GM23338 (cell line): ENCODE measurements at regions not wholly inside any gene's neighbourhood (a gene's known extent, or its start where the extent isn't known, plus 50 kb on each side); places are given as distances from the start of the nearest gene placed in this dataset.

ENCODE experiments used
- ATAC-seq: fragments of 200-7000 bp; cut with Tn5 transposase; 3 replicates; pipeline ENCODE4 v1.9.1; 2020
- DNase-seq: peaks from one replicate; pipeline ENCODE4 v3.0.0-alpha.2; 2015; ENCODE audit warnings: low spot score
- H2AFZ ChIP-seq: fragments of 200-600 bp; sonication (generic); 2 replicates; pipeline ENCODE4 v1.8.0; 2016; ENCODE audit warnings: antibody characterized with exemption, mild to moderate bottlenecking, moderate library complexity
- H3F3A ChIP-seq: fragments of 200-600 bp; sonication (generic); replicated peaks from 2 replicates; pipeline ENCODE4 v1.8.0; 2017; ENCODE audit warnings: antibody characterized with exemption, mixed run types, low read depth
- H3K27ac ChIP-seq: fragments of 200-600 bp; sonication (generic); 2 replicates; pipeline ENCODE4 v1.6.1; 2016; ENCODE audit warnings: low read depth
- H3K27me3 ChIP-seq: fragments of 200-600 bp; sonication (generic); 2 replicates; pipeline ENCODE4 v1.8.0; 2016; ENCODE audit warnings: mild to moderate bottlenecking, mixed run types, moderate library complexity; ENCODE audit not compliant: insufficient read depth
- H3K36me3 ChIP-seq: fragments of 200-600 bp; sonication (generic); 2 replicates; pipeline ENCODE4 v1.8.0; 2016; ENCODE audit warnings: mild to moderate bottlenecking; ENCODE audit not compliant: insufficient read depth
- H3K4me1 ChIP-seq: fragments of 200-600 bp; sonication (generic); 2 replicates; pipeline ENCODE4 v1.8.0; 2016; ENCODE audit warnings: mild to moderate bottlenecking, moderate library complexity; ENCODE audit not compliant: insufficient read depth
- H3K4me2 ChIP-seq: fragments of 200-600 bp; sonication (generic); 2 replicates; pipeline ENCODE4 v1.7.1; 2017; ENCODE audit warnings: mixed run types
- H3K4me3 ChIP-seq: fragments of 200-600 bp; sonication (generic); 2 replicates; pipeline ENCODE4 v1.6.1; 2016; ENCODE audit warnings: mixed run types
- H3K79me2 ChIP-seq: fragments of 200-600 bp; sonication (generic); replicated peaks from 2 replicates; pipeline ENCODE4 v1.8.0; 2017; ENCODE audit warnings: mild to moderate bottlenecking; ENCODE audit not compliant: insufficient read depth
- H3K9me2 ChIP-seq: fragments of 200-600 bp; sonication (generic); 2 replicates; pipeline ENCODE4 v1.8.0; 2017; ENCODE audit not compliant: insufficient read depth
- H4K20me1 ChIP-seq: fragments of 200-600 bp; sonication (generic); replicated peaks from 2 replicates; pipeline ENCODE4 v1.8.0; 2017; ENCODE audit warnings: mild to moderate bottlenecking; ENCODE audit not compliant: insufficient read depth
- H3K27ac Mint-ChIP-seq: 2 replicates; pipeline ENCODE4 v1.8.0; 2020; ENCODE audit warnings: inconsistent platforms, mild to moderate bottlenecking, moderate library complexity, mixed read lengths
- H3K27me3 Mint-ChIP-seq: 3 replicates; pipeline ENCODE4 v1.8.0; 2022; ENCODE audit warnings: low read depth, mild to moderate bottlenecking, moderate library complexity, mixed read lengths, inconsistent platforms; ENCODE audit not compliant: insufficient read depth, poor library complexity
- H3K36me3 Mint-ChIP-seq: 3 replicates; pipeline ENCODE4 v1.8.0; 2021; ENCODE audit warnings: low read depth, mild to moderate bottlenecking, inconsistent platforms, moderate library complexity, mixed read lengths
- H3K4me1 Mint-ChIP-seq: 3 replicates; pipeline ENCODE4 v1.8.0; 2020; ENCODE audit warnings: mild to moderate bottlenecking, inconsistent platforms, mixed read lengths
- H3K4me3 Mint-ChIP-seq: 3 replicates; pipeline ENCODE4 v1.8.0; 2021; ENCODE audit warnings: moderate library complexity, mild to moderate bottlenecking, inconsistent platforms, mixed read lengths
- H3K9me3 Mint-ChIP-seq: 3 replicates; pipeline ENCODE4 v1.8.0; 2020; ENCODE audit warnings: moderate library complexity, mild to moderate bottlenecking, inconsistent platforms, mixed read lengths
- CREB1 ChIP-seq: fragments of 250-450 bp; sonication (Bioruptor Pico); IDR thresholded peaks from 2 replicates; pipeline ENCODE4 v1.5.0; 2020; ENCODE audit warnings: low read depth, mild to moderate bottlenecking, moderate library complexity
- NANOG ChIP-seq: IDR thresholded peaks from 2 replicates; pipeline ENCODE4 v1.6.1; 2016; ENCODE audit warnings: antibody characterized with exemption, borderline replicate concordance
- POLR2AphosphoS5 ChIP-seq: IDR thresholded peaks from 2 replicates; pipeline ENCODE4 v1.6.1; 2016; ENCODE audit warnings: antibody characterized with exemption, low read depth
- STAT1 ChIP-seq: IDR thresholded peaks from one replicate; pipeline ENCODE4 v1.6.1; 2016; ENCODE audit warnings: antibody characterized with exemption; ENCODE audit not compliant: unreplicated experiment
- ZNF114 ChIP-seq: fragments of 250-450 bp; sonication (Bioruptor Pico); IDR thresholded peaks from 2 replicates; pipeline ENCODE4 v1.5.0; 2020; ENCODE audit warnings: mild to moderate bottlenecking, moderate library complexity
- TF ChIP-seq, protein P1 (sequence below): fragments of 250-450 bp; sonication (Bioruptor Pico); IDR thresholded peaks from 2 replicates; pipeline ENCODE4 v1.5.0; 2020; ENCODE audit warnings: mild to moderate bottlenecking, moderate library complexity
- TF ChIP-seq, protein P2 (sequence below), 2 experiments: fragments of 200-600 bp in 1 of 2; sonication (generic) in 1 of 2; conservative IDR thresholded peaks; 2 replicates each; pipeline versions ENCODE4 v1.5.1 to v1.6.1; 2016 to 2017; ENCODE audit warnings: antibody characterized with exemption in 2 of 2, low read depth in 2 of 2, mild to moderate bottlenecking in 2 of 2, moderate library complexity in 1 of 2
- TF ChIP-seq, protein P3 (sequence below): IDR thresholded peaks from one replicate; pipeline ENCODE4 v1.6.1; 2018; ENCODE audit warnings: antibody characterized with exemption; ENCODE audit not compliant: unreplicated experiment

DNA sequence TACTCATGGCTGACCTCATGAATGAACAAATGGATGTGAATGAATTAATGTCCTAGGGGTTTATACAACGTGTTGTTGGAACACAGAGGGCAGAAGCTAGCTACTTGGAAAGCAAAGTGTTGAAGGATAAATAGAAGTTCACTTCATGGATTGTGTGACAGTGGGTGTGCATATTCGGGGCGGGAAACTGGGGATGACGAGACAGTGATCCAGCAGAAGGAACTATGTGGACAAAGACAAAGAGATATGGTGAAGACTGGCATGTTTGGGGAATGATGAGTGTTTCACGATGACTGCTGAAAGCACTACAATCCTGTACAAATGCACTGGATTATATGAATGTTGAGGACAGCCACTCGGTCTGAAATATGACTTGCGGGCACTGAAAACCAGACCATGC lies 250.5 kb upstream of the C16orf82 start (continued):
- TF ChIP-seq, protein P1, sequence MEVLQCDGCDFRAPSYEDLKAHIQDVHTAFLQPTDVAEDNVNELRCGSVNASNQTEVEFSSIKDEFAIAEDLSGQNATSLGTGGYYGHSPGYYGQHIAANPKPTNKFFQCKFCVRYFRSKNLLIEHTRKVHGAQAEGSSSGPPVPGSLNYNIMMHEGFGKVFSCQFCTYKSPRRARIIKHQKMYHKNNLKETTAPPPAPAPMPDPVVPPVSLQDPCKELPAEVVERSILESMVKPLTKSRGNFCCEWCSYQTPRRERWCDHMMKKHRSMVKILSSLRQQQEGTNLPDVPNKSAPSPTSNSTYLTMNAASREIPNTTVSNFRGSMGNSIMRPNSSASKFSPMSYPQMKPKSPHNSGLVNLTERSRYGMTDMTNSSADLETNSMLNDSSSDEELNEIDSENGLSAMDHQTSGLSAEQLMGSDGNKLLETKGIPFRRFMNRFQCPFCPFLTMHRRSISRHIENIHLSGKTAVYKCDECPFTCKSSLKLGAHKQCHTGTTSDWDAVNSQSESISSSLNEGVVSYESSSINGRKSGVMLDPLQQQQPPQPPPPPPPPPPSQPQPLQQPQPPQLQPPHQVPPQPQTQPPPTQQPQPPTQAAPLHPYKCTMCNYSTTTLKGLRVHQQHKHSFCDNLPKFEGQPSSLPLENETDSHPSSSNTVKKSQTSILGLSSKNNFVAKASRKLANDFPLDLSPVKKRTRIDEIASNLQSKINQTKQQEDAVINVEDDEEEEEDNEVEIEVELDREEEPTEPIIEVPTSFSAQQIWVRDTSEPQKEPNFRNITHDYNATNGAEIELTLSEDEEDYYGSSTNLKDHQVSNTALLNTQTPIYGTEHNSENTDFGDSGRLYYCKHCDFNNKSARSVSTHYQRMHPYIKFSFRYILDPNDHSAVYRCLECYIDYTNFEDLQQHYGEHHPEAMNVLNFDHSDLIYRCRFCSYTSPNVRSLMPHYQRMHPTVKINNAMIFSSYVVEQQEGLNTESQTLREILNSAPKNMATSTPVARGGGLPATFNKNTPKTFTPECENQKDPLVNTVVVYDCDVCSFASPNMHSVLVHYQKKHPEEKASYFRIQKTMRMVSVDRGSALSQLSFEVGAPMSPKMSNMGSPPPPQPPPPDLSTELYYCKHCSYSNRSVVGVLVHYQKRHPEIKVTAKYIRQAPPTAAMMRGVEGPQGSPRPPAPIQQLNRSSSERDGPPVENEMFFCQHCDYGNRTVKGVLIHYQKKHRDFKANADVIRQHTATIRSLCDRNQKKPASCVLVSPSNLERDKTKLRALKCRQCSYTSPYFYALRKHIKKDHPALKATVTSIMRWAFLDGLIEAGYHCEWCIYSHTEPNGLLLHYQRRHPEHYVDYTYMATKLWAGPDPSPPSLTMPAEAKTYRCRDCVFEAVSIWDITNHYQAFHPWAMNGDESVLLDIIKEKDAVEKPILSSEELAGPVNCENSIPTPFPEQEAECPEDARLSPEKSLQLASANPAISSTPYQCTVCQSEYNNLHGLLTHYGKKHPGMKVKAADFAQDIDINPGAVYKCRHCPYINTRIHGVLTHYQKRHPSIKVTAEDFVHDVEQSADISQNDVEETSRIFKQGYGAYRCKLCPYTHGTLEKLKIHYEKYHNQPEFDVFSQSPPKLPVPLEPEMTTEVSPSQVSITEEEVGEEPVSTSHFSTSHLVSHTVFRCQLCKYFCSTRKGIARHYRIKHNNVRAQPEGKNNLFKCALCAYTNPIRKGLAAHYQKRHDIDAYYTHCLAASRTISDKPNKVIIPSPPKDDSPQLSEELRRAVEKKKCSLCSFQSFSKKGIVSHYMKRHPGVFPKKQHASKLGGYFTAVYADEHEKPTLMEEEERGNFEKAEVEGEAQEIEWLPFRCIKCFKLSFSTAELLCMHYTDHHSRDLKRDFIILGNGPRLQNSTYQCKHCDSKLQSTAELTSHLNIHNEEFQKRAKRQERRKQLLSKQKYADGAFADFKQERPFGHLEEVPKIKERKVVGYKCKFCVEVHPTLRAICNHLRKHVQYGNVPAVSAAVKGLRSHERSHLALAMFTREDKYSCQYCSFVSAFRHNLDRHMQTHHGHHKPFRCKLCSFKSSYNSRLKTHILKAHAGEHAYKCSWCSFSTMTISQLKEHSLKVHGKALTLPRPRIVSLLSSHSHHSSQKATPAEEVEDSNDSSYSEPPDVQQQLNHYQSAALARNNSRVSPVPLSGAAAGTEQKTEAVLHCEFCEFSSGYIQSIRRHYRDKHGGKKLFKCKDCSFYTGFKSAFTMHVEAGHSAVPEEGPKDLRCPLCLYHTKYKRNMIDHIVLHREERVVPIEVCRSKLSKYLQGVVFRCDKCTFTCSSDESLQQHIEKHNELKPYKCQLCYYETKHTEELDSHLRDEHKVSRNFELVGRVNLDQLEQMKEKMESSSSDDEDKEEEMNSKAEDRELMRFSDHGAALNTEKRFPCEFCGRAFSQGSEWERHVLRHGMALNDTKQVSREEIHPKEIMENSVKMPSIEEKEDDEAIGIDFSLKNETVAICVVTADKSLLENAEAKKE = no peak

DNA sequence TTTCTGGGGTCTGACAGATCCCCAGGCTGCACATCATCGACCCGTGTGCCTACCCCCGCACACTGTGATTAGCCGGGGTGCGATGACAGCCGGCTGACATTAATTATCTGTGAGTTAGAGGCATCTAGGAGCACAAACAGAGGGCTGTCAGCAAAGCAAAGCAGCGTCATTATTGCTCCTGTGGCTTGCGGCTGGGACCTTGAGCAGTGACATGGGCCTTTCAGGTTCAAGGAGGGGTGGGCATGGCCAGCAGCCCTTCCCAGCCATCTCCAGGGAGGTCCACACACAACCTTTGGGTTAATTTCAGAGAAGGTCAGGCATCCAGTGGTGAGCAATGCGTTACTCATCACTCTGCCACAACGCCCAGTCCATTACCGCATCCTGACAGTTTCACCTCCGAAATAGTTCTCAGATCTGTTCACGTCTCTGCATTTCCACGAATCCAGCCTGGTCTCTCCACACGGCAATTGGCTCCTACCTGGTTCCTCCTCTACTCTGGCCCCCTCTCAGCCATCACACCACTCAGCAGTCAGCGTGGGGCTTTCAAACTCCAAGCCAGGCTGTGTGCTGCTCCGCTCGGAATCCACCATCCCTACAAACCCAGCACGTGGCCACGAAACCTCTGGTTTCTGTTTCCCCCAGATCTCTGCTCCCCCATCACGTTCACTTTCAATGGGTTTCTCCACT lies 249.7 kb upstream of the C16orf82 start:
- H3K9me3 Mint-ChIP-seq = peaks cover 70% of the 10 kb centered on the region
- no peak for ATAC-seq
- no peak for TF ChIP-seq POLR2AphosphoS5
- TF ChIP-seq CREB1 = no peak
- TF ChIP-seq NANOG = no peak
- TF ChIP-seq STAT1 = no peak
- TF ChIP-seq, protein P2, sequence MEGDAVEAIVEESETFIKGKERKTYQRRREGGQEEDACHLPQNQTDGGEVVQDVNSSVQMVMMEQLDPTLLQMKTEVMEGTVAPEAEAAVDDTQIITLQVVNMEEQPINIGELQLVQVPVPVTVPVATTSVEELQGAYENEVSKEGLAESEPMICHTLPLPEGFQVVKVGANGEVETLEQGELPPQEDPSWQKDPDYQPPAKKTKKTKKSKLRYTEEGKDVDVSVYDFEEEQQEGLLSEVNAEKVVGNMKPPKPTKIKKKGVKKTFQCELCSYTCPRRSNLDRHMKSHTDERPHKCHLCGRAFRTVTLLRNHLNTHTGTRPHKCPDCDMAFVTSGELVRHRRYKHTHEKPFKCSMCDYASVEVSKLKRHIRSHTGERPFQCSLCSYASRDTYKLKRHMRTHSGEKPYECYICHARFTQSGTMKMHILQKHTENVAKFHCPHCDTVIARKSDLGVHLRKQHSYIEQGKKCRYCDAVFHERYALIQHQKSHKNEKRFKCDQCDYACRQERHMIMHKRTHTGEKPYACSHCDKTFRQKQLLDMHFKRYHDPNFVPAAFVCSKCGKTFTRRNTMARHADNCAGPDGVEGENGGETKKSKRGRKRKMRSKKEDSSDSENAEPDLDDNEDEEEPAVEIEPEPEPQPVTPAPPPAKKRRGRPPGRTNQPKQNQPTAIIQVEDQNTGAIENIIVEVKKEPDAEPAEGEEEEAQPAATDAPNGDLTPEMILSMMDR (conservative IDR thresholded peaks at IDR 0.05; ENCODE audit: low read depth in 2 of 2) = no peak
- TF ChIP-seq ZNF114 (CRISPR knock-in tag) = no peak
- TF ChIP-seq, protein P3, sequence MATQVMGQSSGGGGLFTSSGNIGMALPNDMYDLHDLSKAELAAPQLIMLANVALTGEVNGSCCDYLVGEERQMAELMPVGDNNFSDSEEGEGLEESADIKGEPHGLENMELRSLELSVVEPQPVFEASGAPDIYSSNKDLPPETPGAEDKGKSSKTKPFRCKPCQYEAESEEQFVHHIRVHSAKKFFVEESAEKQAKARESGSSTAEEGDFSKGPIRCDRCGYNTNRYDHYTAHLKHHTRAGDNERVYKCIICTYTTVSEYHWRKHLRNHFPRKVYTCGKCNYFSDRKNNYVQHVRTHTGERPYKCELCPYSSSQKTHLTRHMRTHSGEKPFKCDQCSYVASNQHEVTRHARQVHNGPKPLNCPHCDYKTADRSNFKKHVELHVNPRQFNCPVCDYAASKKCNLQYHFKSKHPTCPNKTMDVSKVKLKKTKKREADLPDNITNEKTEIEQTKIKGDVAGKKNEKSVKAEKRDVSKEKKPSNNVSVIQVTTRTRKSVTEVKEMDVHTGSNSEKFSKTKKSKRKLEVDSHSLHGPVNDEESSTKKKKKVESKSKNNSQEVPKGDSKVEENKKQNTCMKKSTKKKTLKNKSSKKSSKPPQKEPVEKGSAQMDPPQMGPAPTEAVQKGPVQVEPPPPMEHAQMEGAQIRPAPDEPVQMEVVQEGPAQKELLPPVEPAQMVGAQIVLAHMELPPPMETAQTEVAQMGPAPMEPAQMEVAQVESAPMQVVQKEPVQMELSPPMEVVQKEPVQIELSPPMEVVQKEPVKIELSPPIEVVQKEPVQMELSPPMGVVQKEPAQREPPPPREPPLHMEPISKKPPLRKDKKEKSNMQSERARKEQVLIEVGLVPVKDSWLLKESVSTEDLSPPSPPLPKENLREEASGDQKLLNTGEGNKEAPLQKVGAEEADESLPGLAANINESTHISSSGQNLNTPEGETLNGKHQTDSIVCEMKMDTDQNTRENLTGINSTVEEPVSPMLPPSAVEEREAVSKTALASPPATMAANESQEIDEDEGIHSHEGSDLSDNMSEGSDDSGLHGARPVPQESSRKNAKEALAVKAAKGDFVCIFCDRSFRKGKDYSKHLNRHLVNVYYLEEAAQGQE = no peak

More for the DNA sequence above, 249.7 kb upstream of the C16orf82 start:
- Histone ChIP-seq H3F3A (no peaks in the 10 kb centered on the region), H3K27ac (no peak overlapping the region), H3K79me2 (no peaks in the 10 kb centered on the region), H3K27me3 (no peaks in the 10 kb centered on the region), H4K20me1 (no peaks in the 10 kb centered on the region), H3K9me2 (no peaks in the 10 kb centered on the region), H2AFZ (no peak overlapping the region), H3K4me1 (no peaks in the 10 kb centered on the region), H3K36me3 (no peaks in the 10 kb centered on the region), H3K4me2 (no peak overlapping the region), H3K4me3 (no peak overlapping the region)
- Mint-ChIP-seq H3K36me3 (peaks cover 6% of the 10 kb centered on the region; the same call in 1 of the 3 replicates), H3K27ac (no peak overlapping the region), H3K4me3 (no peak overlapping the region), H3K4me1 (no peaks in the 10 kb centered on the region), H3K27me3 (no peaks in the 10 kb centered on the region)
- no peak for DNase-seq
